ENCODE measurements at regions not wholly inside any gene's neighbourhood (a gene's known extent, or its start where the extent isn't known, plus 50 kb on each side); places are given as distances from the start of the nearest gene placed in this dataset.

- no peak for DNase-seq (ENCODE audit: low read depth, low spot score)
- H3K27me3 ChIP-seq (ENCODE audit: control insufficient read depth, insufficient read depth, low read length): no peaks in the 10 kb centered on the region
- ChIA-PET CTCF (no interaction called here), POLR2A (no interaction called here)
- H3K9me3 ChIP-seq (ENCODE audit: control insufficient read depth, insufficient read depth, low read length): no peaks in the 10 kb centered on the region; the same call in 1 of the 2 replicates
- TF ChIP-seq CTCF (IDR thresholded peaks at IDR 0.05; ENCODE audit: low read depth, low read length): no peak
- no peak overlapping the region for H3K4me3 ChIP-seq (ENCODE audit: low read depth, low read length)
- H3K27ac ChIP-seq (ENCODE audit: low read depth, low read length): no peak overlapping the region
Observed at GRCh38 chr9:79378107-79378506, 193.7 kb upstream of the TLE4 start.

DNA sequence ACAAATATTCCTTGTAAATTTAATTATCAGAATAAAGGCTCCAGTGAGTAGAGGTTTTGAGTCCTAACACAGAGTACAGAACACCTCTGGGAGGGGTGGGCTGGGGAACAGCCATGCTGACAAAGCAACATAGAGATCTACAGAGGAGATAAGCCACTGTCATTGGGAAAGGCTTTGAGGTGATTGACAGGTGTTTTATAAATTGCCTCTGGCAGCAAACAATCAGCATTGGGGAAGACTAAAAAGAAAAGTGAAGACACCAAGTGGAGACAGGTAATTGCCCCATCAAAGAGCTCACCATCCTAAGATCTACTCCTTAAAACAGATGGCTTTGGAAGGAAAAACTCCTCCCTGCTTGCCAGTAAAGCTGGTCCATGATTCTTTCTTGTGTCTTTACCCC lies 189.7 kb upstream of the TLE4 start:
- Histone ChIP-seq H3K9me3 (ENCODE audit: control insufficient read depth, insufficient read depth, low read length) (no peaks in the 10 kb centered on the region; the same call in 1 of the 2 replicates), H3K27ac (ENCODE audit: low read depth, low read length) (no peak overlapping the region), H3K4me3 (ENCODE audit: low read depth, low read length) (no peak overlapping the region), H3K27me3 (ENCODE audit: control insufficient read depth, insufficient read depth, low read length) (no peaks in the 10 kb centered on the region)
- CTCF ChIA-PET: no interaction called here
- TF ChIP-seq CTCF (IDR thresholded peaks at IDR 0.05; ENCODE audit: low read depth, low read length): no peak
- POLR2A ChIA-PET: no interaction called here
- no peak for DNase-seq (ENCODE audit: low read depth, low spot score)

DNA sequence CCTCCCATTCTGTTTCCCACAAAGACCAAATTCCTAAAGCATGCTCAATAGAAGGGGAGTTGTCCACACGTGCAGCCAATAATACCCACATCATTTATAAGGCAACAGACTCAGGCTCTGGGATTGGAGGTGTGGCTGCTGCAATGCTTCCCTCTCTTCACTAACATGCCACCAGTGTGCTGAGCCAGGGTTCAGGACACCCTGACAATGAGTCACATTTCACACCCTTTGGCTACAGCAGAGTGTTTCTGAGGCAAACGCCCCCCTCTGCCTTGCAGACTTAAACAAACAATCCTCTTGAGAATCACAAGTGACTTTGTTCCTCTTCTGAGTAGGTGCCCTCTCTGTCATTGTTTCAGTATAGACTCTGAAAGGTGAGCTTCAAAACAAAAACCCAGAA lies 189.3 kb upstream of the TLE4 start:
- TF ChIP-seq CTCF (IDR thresholded peaks at IDR 0.05; ENCODE audit: low read depth, low read length): no peak
- Histone ChIP-seq H3K9me3 (ENCODE audit: control insufficient read depth, insufficient read depth, low read length) (no peaks in the 10 kb centered on the region; the same call in 1 of the 2 replicates), H3K27ac (ENCODE audit: low read depth, low read length) (no peak overlapping the region), H3K4me3 (ENCODE audit: low read depth, low read length) (no peak overlapping the region), H3K27me3 (ENCODE audit: control insufficient read depth, insufficient read depth, low read length) (no peaks in the 10 kb centered on the region)
- ChIA-PET CTCF (no interaction called here), POLR2A (no interaction called here)
- no peak for DNase-seq (ENCODE audit: low read depth, low spot score)

DNA sequence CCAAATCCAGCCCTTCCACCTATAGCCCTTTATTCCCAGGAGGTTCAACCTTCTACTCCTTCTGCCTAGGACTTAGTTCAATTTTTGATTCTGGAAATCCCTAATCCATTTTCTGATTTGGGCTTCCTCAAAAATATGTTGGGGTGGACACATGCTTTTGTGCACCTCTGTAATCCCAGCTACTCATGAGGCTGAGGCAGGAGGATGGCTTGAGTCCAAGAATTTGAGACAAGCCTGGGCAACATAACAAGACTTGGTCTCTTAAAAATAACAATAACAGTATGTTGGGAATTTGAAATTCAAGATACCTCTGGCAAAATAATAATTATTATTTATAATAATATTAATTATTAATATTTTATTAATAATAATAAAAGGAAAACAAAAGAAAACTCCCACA lies 188.7 kb upstream of the TLE4 start:
- CTCF ChIA-PET: no interaction called here
- Histone ChIP-seq H3K9me3 (ENCODE audit: control insufficient read depth, insufficient read depth, low read length) (no peaks in the 10 kb centered on the region; the same call in 1 of the 2 replicates), H3K4me3 (ENCODE audit: low read depth, low read length) (no peak overlapping the region), H3K27ac (ENCODE audit: low read depth, low read length) (no peak overlapping the region), H3K27me3 (ENCODE audit: control insufficient read depth, insufficient read depth, low read length) (no peaks in the 10 kb centered on the region)
- DNase-seq (ENCODE audit: low read depth, low spot score): no peak
- no peak for TF ChIP-seq CTCF (IDR thresholded peaks at IDR 0.05; ENCODE audit: low read depth, low read length)
- POLR2A ChIA-PET: no interaction called here

DNA sequence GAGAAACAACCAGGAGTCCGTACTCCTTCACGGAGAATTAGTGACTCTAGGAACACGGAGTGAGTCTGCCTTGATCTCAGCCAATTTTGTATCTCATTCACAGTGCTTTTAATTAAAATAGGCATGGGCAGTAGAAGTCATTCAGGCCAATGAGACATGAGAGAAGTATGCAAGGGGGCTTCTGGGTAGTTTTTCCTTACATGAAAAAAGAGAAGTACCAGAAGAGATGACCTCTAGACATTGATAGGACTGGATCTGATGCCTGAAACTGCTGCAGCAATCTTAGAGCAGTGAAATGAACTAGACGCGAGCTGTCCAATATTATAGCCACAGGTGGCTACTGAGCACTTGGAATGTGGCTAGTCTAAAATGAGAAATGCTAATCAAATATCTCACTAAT lies 187.7 kb upstream of the TLE4 start:
- TF ChIP-seq CTCF (IDR thresholded peaks at IDR 0.05; ENCODE audit: low read depth, low read length): no peak
- H3K27me3 ChIP-seq (ENCODE audit: control insufficient read depth, insufficient read depth, low read length): no peaks in the 10 kb centered on the region
- no peak overlapping the region for H3K27ac ChIP-seq (ENCODE audit: low read depth, low read length)
- DNase-seq (ENCODE audit: low read depth, low spot score): no peak
- ChIA-PET POLR2A (no interaction called here), CTCF (no interaction called here)
- no peaks in the 10 kb centered on the region; the same call in 1 of the 2 replicates for H3K9me3 ChIP-seq (ENCODE audit: control insufficient read depth, insufficient read depth, low read length)
- H3K4me3 ChIP-seq (ENCODE audit: low read depth, low read length): no peak overlapping the region
